HL-60 (cell line): ENCODE measurements at regions not wholly inside any gene's neighbourhood (a gene's known extent, or its start where the extent isn't known, plus 50 kb on each side); places are given as distances from the start of the nearest gene placed in this dataset.

Experiments
- CTCF ChIP-seq: IDR thresholded peaks from one replicate; pipeline ENCODE4 v1.5.1; 2011; ENCODE audit warnings: low read length, control low read depth, inconsistent platforms; ENCODE audit not compliant: insufficient read depth
- SPI1 ChIP-seq: IDR thresholded peaks from 2 replicates; pipeline ENCODE4 v1.6.1; 2012; ENCODE audit warnings: low read depth, mild to moderate bottlenecking, borderline replicate concordance

- TF ChIP-seq CTCF (no peak), SPI1 (no peak)
These were observed 540.4 kb upstream of the MGAT4C start for GRCh38 chr12:86796550-86796949.
